M059J (cell line): ENCODE measurements at regions not wholly inside any gene's neighbourhood (a gene's known extent, or its start where the extent isn't known, plus 50 kb on each side); places are given as distances from the start of the nearest gene placed in this dataset.
"Not testable (repeated sequence)": the region's sequence is repeated elsewhere in the genome, so short reads cannot be mapped to it uniquely, and the experiment has no call there.

ENCODE experiments used
- DNase-seq: peaks from one replicate; pipeline ENCODE4 v3.0.0-alpha.2; 2012; ENCODE audit warnings: low read depth

GRCh38 chr20:48440916-48441315, 386.9 kb downstream of the PREX1 start:
- no peak for DNase-seq

- not testable (repeated sequence) for DNase-seq
Observed at GRCh38 chr20:48440261-48440660, 387.5 kb downstream of the PREX1 start.

- no peak for DNase-seq
Observed at GRCh38 chr20:48437146-48437545, 390.7 kb downstream of the PREX1 start.

DNA sequence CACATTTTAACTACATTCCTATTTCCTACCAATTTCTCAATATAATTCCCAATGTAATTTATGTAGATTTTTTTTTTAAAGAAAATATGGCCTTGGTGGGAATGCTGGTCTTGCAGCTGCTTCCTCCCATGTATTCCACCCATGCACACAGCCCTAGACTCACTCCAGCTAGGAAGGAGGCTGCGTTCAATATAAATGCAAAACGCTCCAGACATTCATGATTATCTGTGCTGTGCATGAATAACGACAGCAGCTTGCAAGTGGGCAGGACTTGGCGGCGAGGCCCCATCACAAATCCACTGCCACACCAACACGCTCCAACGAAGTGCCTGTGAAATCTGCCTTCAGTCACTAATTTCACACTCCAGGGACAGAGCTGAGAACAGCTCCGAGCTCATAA, 391.2 kb downstream of the PREX1 start:
- DNase-seq, result not testable (repeated sequence)

DNA sequence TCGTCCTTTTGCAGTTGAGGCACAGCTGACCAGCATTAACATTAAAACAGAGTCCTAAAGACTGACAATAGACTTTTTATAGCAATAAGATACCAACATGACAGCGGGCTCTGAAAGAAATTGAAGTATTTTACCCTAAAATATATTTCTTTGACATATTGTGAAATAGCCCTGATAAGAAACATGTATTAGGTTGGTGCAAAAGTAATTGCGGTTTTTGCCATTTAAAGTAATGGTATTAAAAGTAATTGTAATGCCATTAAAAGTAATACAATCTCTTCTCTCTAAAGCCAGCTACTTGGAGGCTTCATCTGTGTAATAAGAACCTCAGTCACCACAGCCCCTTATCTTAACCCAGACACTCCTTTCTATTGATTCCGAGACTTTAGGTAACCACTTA, 394.6 kb downstream of the PREX1 start:
- no peak for DNase-seq

- peak; percentile 49 for DNase-seq
Observed at GRCh38 chr20:48432494-48432832, 395.3 kb downstream of the PREX1 start.

GRCh38 chr20:48431653-48432493, 395.9 kb downstream of the PREX1 start:
- no peak for DNase-seq

DNA sequence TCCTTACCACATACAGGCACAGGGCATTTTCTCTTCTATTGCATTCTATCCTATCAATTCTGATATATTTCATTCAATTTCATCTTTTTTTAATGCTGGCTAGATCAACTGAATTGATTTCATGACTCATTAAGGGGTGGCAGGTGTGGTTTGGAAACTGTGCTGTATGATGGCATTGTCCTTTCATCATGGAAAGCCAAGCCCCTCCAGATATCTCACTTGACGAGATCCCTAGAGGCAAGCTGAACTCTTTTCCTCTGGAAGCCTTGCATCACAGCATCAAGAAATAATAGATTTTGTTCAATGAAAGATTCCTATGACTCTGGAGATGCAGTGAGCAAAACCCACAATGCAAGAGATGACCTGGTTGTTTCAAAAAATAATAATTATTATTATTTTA, 401.2 kb downstream of the PREX1 start:
- DNase-seq, result no peak

DNA sequence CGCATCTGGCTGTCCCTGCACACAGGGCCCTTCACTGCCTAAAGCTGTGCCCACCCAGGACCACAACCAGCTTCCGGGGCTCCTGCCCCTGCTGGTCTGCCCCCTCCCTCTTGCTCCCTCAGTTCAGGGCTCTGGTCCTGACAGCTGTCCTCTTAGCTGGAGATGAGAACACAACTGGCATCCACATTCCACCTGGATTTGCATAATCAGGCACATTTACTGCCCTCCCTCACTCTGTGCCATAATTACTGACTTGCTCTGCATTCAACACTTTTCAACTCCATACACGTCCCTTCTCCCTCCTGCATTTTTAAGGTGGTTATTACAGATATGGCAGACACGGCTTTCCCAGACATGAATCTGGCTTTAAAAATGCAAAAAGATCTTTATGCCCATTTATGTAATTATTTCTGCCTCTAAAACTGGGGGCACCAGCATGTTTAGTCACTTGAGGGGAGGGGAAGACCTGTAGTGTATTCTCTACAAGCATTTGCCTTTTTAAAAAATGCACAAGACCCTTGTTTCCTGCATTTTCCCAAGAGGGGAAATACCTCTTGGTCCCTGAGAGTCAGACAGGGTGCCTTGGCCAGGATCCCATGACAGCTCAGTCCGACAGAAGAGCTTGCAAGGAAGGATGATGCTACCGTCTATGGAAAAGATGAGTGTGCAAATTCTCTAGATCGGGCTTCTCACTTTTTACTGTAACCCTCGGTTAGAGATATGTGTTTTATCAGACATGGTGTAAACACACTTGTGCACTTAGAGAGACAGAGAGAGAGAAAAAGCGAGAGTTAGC, 401.8 kb downstream of the PREX1 start:
- no peak for DNase-seq

DNA sequence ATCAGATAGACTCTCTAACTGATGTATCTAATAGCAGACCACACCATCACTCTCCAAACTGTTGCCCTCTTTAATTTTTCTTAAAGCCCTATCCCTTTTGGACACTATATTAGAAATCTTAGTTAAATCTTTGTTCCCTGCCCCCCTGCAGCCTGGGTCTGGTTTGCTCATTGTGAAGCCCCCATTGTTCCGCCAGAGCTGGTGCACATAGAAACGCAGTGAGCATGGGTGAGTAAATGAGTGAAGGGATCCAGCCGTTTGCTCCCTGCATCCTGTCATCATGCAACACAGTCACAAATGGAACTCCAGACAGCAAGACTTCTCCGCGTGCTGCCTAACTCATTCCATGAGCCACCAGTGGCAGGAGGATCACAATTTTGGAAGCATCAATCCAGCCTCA, 402.5 kb downstream of the PREX1 start:
- no peak for DNase-seq

DNA sequence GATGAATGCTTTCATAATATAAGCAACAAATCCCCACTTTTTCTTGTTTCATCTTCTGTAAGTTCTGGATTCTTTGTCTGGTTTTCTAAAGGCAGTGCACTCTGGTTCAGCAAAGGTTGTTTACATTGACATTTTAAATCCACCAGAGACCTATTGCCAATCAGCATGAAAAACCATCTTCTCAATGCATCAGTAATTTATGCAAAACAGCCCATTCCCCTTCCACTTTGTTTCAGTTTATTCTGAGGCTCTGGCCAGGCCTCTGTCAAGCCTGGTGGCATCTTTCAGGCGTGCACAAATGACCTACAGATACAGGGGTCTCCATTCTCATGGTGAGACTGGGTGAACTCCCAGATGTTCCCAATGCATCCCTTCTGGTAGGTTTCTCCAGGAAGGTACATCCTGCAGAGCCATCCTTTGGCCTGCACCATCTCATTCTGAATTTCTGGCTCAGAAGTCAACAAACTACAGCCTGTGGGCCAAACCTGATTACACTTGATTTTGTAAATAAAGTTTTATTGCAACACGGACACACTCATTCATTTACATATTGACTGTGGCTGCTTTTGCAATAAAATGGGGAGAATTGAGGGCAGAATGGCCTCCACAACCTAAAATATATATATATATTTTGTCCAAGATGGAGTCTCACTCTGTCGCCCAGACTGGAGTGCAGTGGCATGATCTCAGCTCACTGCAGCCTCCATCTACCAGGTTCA, 405.4 kb downstream of the PREX1 start:
- DNase-seq, result no peak

- DNase-seq, result no peak
Observed at GRCh38 chr20:48421547-48421946, 406.3 kb downstream of the PREX1 start.

GRCh38 chr20:48420176-48420575, 407.6 kb downstream of the PREX1 start:
- no peak for DNase-seq

DNA sequence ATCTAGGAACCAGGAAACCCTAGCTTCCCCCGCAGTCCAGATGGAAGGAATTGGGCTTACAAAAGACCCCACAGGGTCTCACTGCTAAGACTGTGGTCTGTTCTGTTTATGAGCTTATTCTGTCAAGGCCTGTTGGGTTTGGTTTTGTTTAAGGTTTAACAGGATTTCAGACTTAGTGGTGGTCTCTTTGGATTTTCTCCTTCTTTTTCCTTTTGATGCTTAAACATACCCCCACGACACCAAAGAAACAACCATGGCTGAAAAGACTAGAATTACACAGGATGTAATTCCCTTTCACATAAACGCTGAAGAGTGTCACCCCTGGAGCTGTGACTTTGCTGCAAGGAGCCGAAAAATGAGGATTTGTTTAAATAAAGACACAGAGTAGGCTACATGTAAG, 408.6 kb downstream of the PREX1 start:
- DNase-seq, result no peak

- DNase-seq, result no peak
Observed at GRCh38 chr20:48416002-48416401, 411.8 kb downstream of the PREX1 start.

- peak; percentile 19 for DNase-seq
Observed at GRCh38 chr20:48414786-48415185, 413.0 kb downstream of the PREX1 start.

GRCh38 chr20:48411919-48412522, 415.8 kb downstream of the PREX1 start:
- no peak for DNase-seq

GRCh38 chr20:48411245-48411644, 416.6 kb downstream of the PREX1 start:
- DNase-seq, result no peak

DNA sequence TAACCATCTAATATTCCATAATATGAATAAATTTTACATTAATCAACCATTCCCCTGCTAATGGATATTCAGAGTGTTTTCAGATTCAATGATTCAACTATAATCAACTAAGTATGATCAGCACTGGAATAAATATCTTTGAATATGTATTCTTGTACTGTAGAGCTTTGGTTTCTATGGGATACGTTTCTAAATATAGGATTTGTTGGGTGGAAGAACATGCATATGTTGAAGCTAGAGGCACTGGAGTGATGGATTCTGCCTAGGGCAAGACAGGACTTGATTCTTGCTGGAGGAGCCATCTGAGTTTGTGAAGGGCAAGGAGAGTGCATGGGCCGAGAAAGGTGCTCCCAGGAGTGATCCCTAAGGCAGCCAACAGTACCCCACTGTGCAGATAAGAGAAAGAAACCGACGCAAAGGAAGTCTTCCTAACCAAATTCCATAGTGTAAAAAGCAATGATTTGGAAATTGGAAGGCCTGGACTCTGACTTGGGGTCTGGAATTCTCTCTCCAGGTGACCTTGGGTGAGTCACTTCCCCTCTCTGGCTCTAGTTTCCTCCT, 418.7 kb downstream of the PREX1 start:
- no peak for DNase-seq

DNA sequence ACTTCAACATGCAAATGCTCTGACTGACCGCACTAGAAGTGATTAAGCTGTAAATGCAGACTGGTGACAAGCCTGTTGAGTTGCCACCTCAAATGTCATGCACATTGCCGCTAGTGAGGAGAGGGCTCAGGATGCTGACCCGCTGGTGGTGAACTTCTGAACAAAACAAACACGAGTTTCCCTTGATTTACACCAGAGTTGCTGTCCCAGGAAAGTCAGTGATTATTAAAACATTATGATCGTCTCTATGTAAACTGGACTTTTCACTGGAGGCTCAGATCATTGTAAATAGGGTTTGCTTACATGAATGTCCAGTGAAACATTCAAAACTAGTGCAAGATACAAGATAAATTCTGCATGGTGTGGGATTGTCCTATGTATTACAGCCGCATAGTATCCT, 420.1 kb downstream of the PREX1 start:
- DNase-seq, result no peak

DNA sequence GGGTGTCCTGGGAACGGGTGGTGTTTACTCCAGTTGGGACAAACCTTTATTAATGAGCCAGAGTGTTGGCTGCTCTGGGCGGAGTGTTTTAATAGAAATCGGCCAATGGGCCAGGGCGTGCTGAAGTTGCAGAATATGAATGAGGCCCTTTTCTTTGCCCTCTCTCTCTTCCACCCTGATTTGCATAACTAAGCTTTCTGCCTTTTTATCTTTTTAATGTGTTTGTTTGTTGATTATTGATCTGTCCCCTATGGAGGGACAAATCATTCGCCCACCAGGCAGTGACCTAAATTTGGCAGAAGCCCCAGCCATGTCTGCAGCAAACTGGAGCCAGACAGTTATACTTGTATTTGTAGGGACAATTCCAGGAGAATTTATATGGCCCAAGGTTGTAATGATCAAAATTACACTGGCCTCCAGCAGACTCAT, 420.9 kb downstream of the PREX1 start:
- DNase-seq, result no peak

DNA sequence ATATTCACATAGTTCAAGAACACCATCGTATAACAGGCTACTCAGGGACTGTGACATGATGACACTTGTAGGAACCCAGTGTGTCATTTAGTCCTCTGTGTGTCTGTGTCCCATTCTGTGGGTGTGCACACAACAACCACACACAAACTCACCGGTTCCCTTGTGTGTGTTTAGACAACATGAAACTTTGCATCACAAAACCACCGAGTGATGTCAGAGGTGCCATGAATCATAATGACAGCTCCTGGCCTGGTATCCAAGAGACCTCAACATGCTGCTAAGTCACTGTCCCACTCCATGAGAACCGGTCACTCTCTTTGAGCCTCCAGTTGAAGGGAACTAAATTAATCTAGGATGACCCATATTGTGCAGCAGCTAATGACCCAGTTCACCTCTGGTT, 421.3 kb downstream of the PREX1 start:
- peak; percentile 45 for DNase-seq
